ENCODE measurements at regions not wholly inside any gene's neighbourhood (a gene's known extent, or its start where the extent isn't known, plus 50 kb on each side); places are given as distances from the start of the nearest gene placed in this dataset.

GRCh38 chr20:52401431-52401830 is 209.9 kb upstream of the ZFP64 start:
- Mint-ChIP-seq H3K27ac (ENCODE audit: unreplicated experiment) (no peak overlapping the region), H3K36me3 (ENCODE audit: low read depth) (no peaks in the 10 kb centered on the region), H3K9me3 (peaks cover 4% of the 10 kb centered on the region), H3K4me1 (peaks cover 20% of the 10 kb centered on the region), H3K27me3 (ENCODE audit: low read depth) (no peaks in the 10 kb centered on the region), H3K4me3 (no peak overlapping the region)
- no peak for DNase-seq (ENCODE audit: low read depth, low spot score)
- TF ChIP-seq CTCF (conservative IDR thresholded peaks at IDR 0.05) = no peak

- no peak for DNase-seq (ENCODE audit: low read depth, low spot score)
- no peaks in the 10 kb centered on the region for H3K9me3 Mint-ChIP-seq
- no peak overlapping the region for H3K4me3 Mint-ChIP-seq
- no peak for TF ChIP-seq CTCF (conservative IDR thresholded peaks at IDR 0.05)
- H3K4me1 Mint-ChIP-seq = peaks cover 6% of the 10 kb centered on the region
- no peak overlapping the region for H3K27ac Mint-ChIP-seq (ENCODE audit: unreplicated experiment)
- H3K27me3 Mint-ChIP-seq (ENCODE audit: low read depth) = no peaks in the 10 kb centered on the region
- no peaks in the 10 kb centered on the region for H3K36me3 Mint-ChIP-seq (ENCODE audit: low read depth)
These were observed 207.8 kb upstream of the ZFP64 start for GRCh38 chr20:52399352-52399751.

GRCh38 chr20:52389606-52390005 is 198.0 kb upstream of the ZFP64 start:
- no peaks in the 10 kb centered on the region for H3K4me1 Mint-ChIP-seq
- H3K27me3 Mint-ChIP-seq (ENCODE audit: low read depth) = no peaks in the 10 kb centered on the region
- no peak overlapping the region for H3K4me3 Mint-ChIP-seq
- DNase-seq (ENCODE audit: low read depth, low spot score) = no peak
- H3K27ac Mint-ChIP-seq (ENCODE audit: unreplicated experiment) = no peak overlapping the region
- no peaks in the 10 kb centered on the region for H3K9me3 Mint-ChIP-seq
- no peak for TF ChIP-seq CTCF (conservative IDR thresholded peaks at IDR 0.05)
- no peaks in the 10 kb centered on the region for H3K36me3 Mint-ChIP-seq (ENCODE audit: low read depth)

- no peak overlapping the region for H3K27ac Mint-ChIP-seq (ENCODE audit: unreplicated experiment)
- no peak for DNase-seq (ENCODE audit: low read depth, low spot score)
- peaks cover 2% of the 10 kb centered on the region for H3K9me3 Mint-ChIP-seq
- no peaks in the 10 kb centered on the region for H3K4me1 Mint-ChIP-seq
- TF ChIP-seq CTCF (conservative IDR thresholded peaks at IDR 0.05) = no peak
- no peaks in the 10 kb centered on the region for H3K36me3 Mint-ChIP-seq (ENCODE audit: low read depth)
- H3K27me3 Mint-ChIP-seq (ENCODE audit: low read depth) = no peaks in the 10 kb centered on the region
- H3K4me3 Mint-ChIP-seq = no peak overlapping the region
These were observed 192.5 kb upstream of the ZFP64 start for GRCh38 chr20:52383995-52384621.

- H3K4me3 Mint-ChIP-seq = no peak overlapping the region
- H3K9me3 Mint-ChIP-seq = peaks cover 2% of the 10 kb centered on the region
- no peak for TF ChIP-seq CTCF (conservative IDR thresholded peaks at IDR 0.05)
- no peak for DNase-seq (ENCODE audit: low read depth, low spot score)
- H3K27me3 Mint-ChIP-seq (ENCODE audit: low read depth) = no peaks in the 10 kb centered on the region
- H3K27ac Mint-ChIP-seq (ENCODE audit: unreplicated experiment) = no peak overlapping the region
- H3K4me1 Mint-ChIP-seq = no peaks in the 10 kb centered on the region
- H3K36me3 Mint-ChIP-seq (ENCODE audit: low read depth) = no peaks in the 10 kb centered on the region
These were observed 191.4 kb upstream of the ZFP64 start for GRCh38 chr20:52382933-52383332.

Measured in neural crest cell (in vitro differentiated cells).